ENCODE measurements at regions not wholly inside any gene's neighbourhood (a gene's known extent, or its start where the extent isn't known, plus 50 kb on each side); places are given as distances from the start of the nearest gene placed in this dataset.

GRCh38 chr9:14380061-14380836, 66.3 kb upstream of the NFIB start:
- Mint-ChIP-seq H3K27ac (no peak overlapping the region), H3K9me3 (no peaks in the 10 kb centered on the region), H3K27me3 (ENCODE audit: low read depth) (no peaks in the 10 kb centered on the region), H3K4me3 (no peak overlapping the region), H3K4me1 (peaks cover 54% of the 10 kb centered on the region), H3K36me3 (no peaks in the 10 kb centered on the region)
- TF ChIP-seq, protein P1, sequence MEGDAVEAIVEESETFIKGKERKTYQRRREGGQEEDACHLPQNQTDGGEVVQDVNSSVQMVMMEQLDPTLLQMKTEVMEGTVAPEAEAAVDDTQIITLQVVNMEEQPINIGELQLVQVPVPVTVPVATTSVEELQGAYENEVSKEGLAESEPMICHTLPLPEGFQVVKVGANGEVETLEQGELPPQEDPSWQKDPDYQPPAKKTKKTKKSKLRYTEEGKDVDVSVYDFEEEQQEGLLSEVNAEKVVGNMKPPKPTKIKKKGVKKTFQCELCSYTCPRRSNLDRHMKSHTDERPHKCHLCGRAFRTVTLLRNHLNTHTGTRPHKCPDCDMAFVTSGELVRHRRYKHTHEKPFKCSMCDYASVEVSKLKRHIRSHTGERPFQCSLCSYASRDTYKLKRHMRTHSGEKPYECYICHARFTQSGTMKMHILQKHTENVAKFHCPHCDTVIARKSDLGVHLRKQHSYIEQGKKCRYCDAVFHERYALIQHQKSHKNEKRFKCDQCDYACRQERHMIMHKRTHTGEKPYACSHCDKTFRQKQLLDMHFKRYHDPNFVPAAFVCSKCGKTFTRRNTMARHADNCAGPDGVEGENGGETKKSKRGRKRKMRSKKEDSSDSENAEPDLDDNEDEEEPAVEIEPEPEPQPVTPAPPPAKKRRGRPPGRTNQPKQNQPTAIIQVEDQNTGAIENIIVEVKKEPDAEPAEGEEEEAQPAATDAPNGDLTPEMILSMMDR (IDR thresholded peaks at IDR 0.05; ENCODE audit: unreplicated experiment): no peak
- DNase-seq (ENCODE audit: low spot score in 2 of 2, unreplicated experiment in 2 of 2): no peak

DNA sequence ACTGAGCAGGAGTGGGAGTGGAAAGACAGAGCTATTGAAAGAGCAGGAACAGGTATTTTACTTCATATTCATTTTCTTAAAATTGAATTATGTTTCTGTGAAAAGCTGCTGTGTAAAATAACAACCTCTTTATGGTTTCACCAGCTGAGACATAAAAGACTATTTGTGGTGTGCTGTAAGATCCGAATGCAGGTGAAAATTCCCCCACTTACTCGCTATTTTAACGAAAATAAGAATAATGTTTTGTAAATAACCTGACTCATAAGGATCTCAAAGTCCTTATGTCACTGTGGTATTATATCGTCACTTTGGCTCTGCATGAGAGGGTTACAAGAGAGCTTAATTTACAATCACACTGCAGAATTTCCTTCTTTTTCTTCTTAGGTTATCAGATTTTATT, 65.3 kb upstream of the NFIB start:
- Mint-ChIP-seq H3K36me3 (no peaks in the 10 kb centered on the region), H3K4me1 (peaks cover 50% of the 10 kb centered on the region), H3K9me3 (no peaks in the 10 kb centered on the region), H3K27me3 (ENCODE audit: low read depth) (no peaks in the 10 kb centered on the region), H3K4me3 (no peak overlapping the region), H3K27ac (peak overlapping the region; percentile 75)
- no peak for DNase-seq (ENCODE audit: low spot score in 2 of 2, unreplicated experiment in 2 of 2)
- TF ChIP-seq, protein P1 (IDR thresholded peaks at IDR 0.05; ENCODE audit: unreplicated experiment): no peak

- Mint-ChIP-seq H3K4me3 (no peak overlapping the region), H3K9me3 (peaks cover 13% of the 10 kb centered on the region), H3K4me1 (peaks cover 50% of the 10 kb centered on the region), H3K27me3 (ENCODE audit: low read depth) (no peaks in the 10 kb centered on the region), H3K27ac (peak overlapping the region; percentile 97), H3K36me3 (peaks cover 10% of the 10 kb centered on the region)
- no peak for DNase-seq (ENCODE audit: low spot score in 2 of 2, unreplicated experiment in 2 of 2)
- TF ChIP-seq, protein P1 (IDR thresholded peaks at IDR 0.05; ENCODE audit: unreplicated experiment): no peak
These were observed 59.8 kb upstream of the NFIB start for GRCh38 chr9:14373706-14374105.

- peaks cover 15% of the 10 kb centered on the region for H3K9me3 Mint-ChIP-seq
- H3K4me3 Mint-ChIP-seq: peak overlapping the region; percentile 4
- DNase-seq (ENCODE audit: low spot score in 2 of 2, unreplicated experiment in 2 of 2): no peak
- peaks cover 46% of the 10 kb centered on the region for H3K4me1 Mint-ChIP-seq
- H3K36me3 Mint-ChIP-seq: peaks cover 10% of the 10 kb centered on the region
- TF ChIP-seq, protein P1 (IDR thresholded peaks at IDR 0.05; ENCODE audit: unreplicated experiment): no peak
- H3K27me3 Mint-ChIP-seq (ENCODE audit: low read depth): no peaks in the 10 kb centered on the region
- peak overlapping the region; percentile 97 for H3K27ac Mint-ChIP-seq
These were observed 59.4 kb upstream of the NFIB start for GRCh38 chr9:14373336-14373666.

DNA sequence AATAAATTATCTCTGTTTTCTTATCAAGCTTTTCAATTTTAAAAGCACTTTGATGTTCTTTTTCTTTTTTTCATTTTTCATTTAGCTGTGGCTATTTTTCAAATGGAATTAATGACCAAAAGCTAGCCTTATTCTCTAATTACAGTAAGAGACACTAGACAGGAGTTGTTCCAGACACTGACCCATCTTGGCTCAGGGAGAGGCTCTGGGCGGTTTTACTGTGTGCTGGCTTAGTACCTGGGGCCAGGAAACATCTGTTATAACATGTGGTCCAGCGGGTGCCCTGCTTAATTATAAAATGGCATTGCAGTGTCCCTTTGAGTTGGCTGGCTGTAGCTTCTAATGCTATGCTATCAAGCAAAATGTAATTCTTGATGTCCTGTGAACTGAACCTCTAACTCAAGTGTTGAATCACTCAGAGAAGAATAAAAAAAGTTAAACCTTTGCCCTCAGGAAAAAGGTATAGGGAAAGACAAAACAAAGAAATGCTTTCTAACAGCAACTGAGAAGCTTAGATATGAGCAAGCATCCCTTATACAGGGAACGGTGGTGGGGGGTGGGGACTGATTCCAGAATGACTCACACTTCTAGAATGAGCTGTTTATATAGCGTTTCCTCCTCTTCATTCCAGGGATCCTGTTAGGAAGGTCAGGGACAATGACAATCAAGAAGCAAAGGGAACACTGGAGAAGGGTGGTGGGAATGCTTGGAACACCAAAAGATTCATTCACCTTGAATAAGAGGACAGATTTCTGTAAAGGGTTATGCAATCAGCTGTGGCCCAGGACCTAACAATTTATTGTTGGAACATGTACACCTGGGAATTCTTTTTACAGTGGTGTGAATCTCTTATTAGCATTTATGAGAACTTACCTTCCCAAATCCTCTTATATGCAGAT, 58.7 kb upstream of the NFIB start:
- TF ChIP-seq, protein P1 (IDR thresholded peaks at IDR 0.05; ENCODE audit: unreplicated experiment): no peak
- peaks cover 15% of the 10 kb centered on the region for H3K9me3 Mint-ChIP-seq
- H3K4me3 Mint-ChIP-seq: no peak overlapping the region
- DNase-seq (ENCODE audit: low spot score in 2 of 2, unreplicated experiment in 2 of 2): no peak
- H3K27me3 Mint-ChIP-seq (ENCODE audit: low read depth): no peaks in the 10 kb centered on the region
- H3K27ac Mint-ChIP-seq: peak overlapping the region; percentile 97
- peaks cover 10% of the 10 kb centered on the region for H3K36me3 Mint-ChIP-seq
- peaks cover 40% of the 10 kb centered on the region for H3K4me1 Mint-ChIP-seq
